ENCODE measurements at regions not wholly inside any gene's neighbourhood (a gene's known extent, or its start where the extent isn't known, plus 50 kb on each side); places are given as distances from the start of the nearest gene placed in this dataset.

DNA sequence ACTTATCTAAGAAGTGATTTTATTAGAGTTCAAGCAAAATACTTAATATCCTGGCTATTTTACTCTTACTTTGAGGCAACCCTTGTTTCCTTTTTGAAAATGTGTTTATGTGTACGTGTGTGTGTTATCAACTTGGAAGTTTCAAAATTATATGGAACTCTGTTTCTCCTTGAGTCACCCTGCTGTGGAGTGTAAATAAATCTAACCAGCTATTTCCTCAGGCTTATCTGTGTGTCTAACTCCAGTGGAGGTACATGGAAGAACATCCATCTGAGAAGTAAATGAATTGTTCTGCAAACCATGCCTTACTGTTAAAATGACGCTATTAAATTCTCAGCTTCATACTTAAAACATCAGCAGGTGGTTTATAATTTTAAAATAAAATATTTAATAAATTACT is 583.4 kb upstream of the SLITRK5 start:
- TF ChIP-seq, protein P1, sequence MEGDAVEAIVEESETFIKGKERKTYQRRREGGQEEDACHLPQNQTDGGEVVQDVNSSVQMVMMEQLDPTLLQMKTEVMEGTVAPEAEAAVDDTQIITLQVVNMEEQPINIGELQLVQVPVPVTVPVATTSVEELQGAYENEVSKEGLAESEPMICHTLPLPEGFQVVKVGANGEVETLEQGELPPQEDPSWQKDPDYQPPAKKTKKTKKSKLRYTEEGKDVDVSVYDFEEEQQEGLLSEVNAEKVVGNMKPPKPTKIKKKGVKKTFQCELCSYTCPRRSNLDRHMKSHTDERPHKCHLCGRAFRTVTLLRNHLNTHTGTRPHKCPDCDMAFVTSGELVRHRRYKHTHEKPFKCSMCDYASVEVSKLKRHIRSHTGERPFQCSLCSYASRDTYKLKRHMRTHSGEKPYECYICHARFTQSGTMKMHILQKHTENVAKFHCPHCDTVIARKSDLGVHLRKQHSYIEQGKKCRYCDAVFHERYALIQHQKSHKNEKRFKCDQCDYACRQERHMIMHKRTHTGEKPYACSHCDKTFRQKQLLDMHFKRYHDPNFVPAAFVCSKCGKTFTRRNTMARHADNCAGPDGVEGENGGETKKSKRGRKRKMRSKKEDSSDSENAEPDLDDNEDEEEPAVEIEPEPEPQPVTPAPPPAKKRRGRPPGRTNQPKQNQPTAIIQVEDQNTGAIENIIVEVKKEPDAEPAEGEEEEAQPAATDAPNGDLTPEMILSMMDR (IDR thresholded peaks at IDR 0.05; ENCODE audit: low read depth, low read length) = no peak
- peak in 1 of 2 donors; percentile 27 for DNase-seq (ENCODE audit: low read depth in 1 of 2, low spot score in 1 of 2)
- no peak overlapping the region for H3K27ac ChIP-seq
- no peaks in the 10 kb centered on the region for H3K4me1 ChIP-seq (ENCODE audit: low read depth)
- no peak overlapping the region for H3K4me3 ChIP-seq
- no peaks in the 10 kb centered on the region for H3K36me3 ChIP-seq
- H3K9me3 ChIP-seq (ENCODE audit: low read depth) = no peaks in the 10 kb centered on the region
- H3K27me3 ChIP-seq = peaks cover 24% of the 10 kb centered on the region

DNA sequence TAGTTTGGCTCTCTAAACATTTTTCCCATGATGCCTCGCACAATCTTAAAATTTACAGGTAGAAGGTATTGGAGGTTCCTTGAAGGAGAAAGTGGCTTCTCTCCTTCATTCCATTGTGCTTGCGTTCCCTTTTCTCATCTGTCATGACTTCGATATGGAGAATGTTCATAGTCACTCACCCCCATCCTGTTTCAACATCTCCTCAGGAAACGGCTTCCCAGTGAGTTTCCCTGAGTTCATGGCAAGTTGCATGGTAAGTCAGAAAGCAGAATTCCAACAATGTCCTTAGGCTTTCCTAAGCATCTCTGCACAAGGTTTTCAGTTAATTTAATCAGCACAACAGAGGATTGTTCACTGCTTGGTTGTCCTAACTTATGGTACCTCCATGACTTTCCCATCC is 581.8 kb upstream of the SLITRK5 start:
- TF ChIP-seq, protein P1 (IDR thresholded peaks at IDR 0.05; ENCODE audit: low read depth, low read length) = no peak
- Histone ChIP-seq H3K36me3 (no peaks in the 10 kb centered on the region), H3K27ac (no peak overlapping the region), H3K27me3 (peaks cover 32% of the 10 kb centered on the region), H3K9me3 (ENCODE audit: low read depth) (no peaks in the 10 kb centered on the region), H3K4me1 (ENCODE audit: low read depth) (peaks cover 4% of the 10 kb centered on the region), H3K4me3 (no peak overlapping the region)
- peak in 1 of 2 donors; percentile 77 for DNase-seq (ENCODE audit: low read depth in 1 of 2, low spot score in 1 of 2)

DNA sequence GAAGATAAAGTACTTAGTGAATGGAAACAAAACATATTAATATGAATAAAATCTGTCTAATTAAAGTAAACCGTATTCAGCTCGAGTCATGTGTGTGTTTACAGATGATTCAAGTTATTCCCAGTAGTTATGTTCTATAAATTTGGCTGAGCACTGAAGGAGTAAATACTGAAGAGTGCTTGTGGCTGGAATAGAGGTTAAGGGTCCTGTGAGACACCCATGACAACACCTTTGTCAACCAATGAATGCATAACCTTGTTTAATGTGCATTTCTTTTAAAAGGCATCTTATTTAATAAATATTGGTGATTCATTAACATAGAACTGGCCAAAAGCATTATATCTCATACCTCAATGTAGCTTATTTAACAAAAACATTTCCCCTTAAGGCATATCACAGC is 577.8 kb upstream of the SLITRK5 start:
- DNase-seq (ENCODE audit: low read depth in 1 of 2, low spot score in 1 of 2) = no peak
- no peak overlapping the region for H3K4me3 ChIP-seq
- H3K4me1 ChIP-seq (ENCODE audit: low read depth) = peaks cover 6% of the 10 kb centered on the region
- H3K27me3 ChIP-seq = peaks cover 36% of the 10 kb centered on the region
- H3K36me3 ChIP-seq = no peaks in the 10 kb centered on the region
- TF ChIP-seq, protein P1 (IDR thresholded peaks at IDR 0.05; ENCODE audit: low read depth, low read length) = no peak
- H3K9me3 ChIP-seq (ENCODE audit: low read depth) = no peaks in the 10 kb centered on the region
- H3K27ac ChIP-seq = no peak overlapping the region

DNA sequence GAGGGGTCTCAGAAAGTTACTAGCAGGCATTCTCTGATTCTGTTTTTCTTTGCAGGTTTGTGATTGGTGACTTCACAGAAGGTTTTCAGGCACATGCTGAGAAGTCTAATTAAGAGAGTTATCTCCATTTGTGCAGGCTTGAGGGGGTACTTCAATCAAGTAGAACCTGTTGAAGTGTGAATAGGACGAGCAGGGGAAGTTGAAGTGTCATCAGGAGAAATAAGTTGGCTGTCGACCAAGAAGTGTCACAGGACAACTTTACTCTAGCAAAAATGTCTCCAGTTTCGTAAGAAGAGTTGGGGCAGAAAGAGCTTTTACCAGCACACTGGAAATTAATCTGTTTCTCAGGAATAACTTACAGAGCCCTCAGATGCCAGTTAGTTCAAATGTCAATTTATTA is 576.5 kb upstream of the SLITRK5 start:
- Histone ChIP-seq H3K27me3 (peaks cover 32% of the 10 kb centered on the region), H3K4me3 (no peak overlapping the region), H3K36me3 (no peaks in the 10 kb centered on the region), H3K4me1 (ENCODE audit: low read depth) (peaks cover 6% of the 10 kb centered on the region), H3K27ac (no peak overlapping the region), H3K9me3 (ENCODE audit: low read depth) (no peaks in the 10 kb centered on the region)
- peak; percentile 3 to 83 for DNase-seq (ENCODE audit: low read depth in 1 of 2, low spot score in 1 of 2)
- TF ChIP-seq, protein P1 (IDR thresholded peaks at IDR 0.05; ENCODE audit: low read depth, low read length) = no peak

DNA sequence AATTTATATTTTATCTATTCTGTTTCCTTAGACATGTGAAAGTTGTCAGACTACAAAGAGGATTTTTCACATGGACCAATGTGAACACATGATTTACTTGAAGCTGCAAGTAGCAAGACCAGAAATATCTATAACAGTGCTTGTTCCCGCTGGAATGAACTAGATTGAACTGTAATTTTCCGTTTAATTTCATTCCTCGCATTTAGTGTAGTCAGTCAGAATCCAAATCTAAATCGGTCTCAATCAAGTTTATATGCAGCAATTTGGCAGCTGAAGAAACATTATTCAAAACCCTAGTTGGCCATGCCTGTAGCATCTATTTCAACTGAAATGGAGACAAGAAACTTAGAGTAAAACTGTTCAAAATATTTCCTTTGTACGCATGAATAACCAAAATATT is 570.7 kb upstream of the SLITRK5 start:
- H3K27ac ChIP-seq = no peak overlapping the region
- H3K4me1 ChIP-seq (ENCODE audit: low read depth) = no peaks in the 10 kb centered on the region
- no peak overlapping the region for H3K4me3 ChIP-seq
- no peak for DNase-seq (ENCODE audit: low read depth in 1 of 2, low spot score in 1 of 2)
- no peaks in the 10 kb centered on the region for H3K9me3 ChIP-seq (ENCODE audit: low read depth)
- H3K27me3 ChIP-seq = peaks cover 4% of the 10 kb centered on the region
- no peaks in the 10 kb centered on the region for H3K36me3 ChIP-seq
- TF ChIP-seq, protein P1 (IDR thresholded peaks at IDR 0.05; ENCODE audit: low read depth, low read length) = no peak

DNA sequence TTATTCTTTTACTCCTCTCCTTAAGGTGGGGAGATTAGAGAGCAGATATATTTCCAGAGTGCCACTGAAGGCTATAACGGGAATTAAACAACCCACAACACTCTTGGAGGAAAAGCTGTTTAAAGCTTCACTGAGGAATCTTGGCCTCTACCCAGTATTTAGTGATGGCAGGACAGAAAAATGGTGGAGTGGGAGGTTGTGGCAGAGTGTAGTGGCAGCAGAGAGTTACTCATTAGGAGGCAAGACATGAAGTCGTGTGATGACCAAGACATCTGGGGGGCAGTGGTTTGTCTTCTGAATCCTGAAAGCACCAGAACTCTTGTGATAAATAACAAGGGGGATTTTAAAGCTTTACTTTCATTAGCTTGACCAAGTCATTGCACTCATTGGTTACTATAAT is 563.5 kb upstream of the SLITRK5 start:
- TF ChIP-seq, protein P1 (IDR thresholded peaks at IDR 0.05; ENCODE audit: low read depth, low read length) = no peak
- Histone ChIP-seq H3K4me1 (ENCODE audit: low read depth) (no peaks in the 10 kb centered on the region), H3K27me3 (no peaks in the 10 kb centered on the region), H3K27ac (no peak overlapping the region), H3K36me3 (no peaks in the 10 kb centered on the region), H3K9me3 (ENCODE audit: low read depth) (no peaks in the 10 kb centered on the region), H3K4me3 (no peak overlapping the region)
- no peak for DNase-seq (ENCODE audit: low read depth in 1 of 2, low spot score in 1 of 2)

Measured in cardiac muscle cell (in vitro differentiated cells and primary cell).